K562 (cell line): ENCODE measurements at regions not wholly inside any gene's neighbourhood (a gene's known extent, or its start where the extent isn't known, plus 50 kb on each side); places are given as distances from the start of the nearest gene placed in this dataset.
"Not testable (repeated sequence)": the region's sequence is repeated elsewhere in the genome, so short reads cannot be mapped to it uniquely, and the experiment has no call there.

Experiments used
- ATF7 ChIP-seq: fragments of 450-650 bp; IDR thresholded peaks from 2 replicates; pipeline ENCODE4 v1.7.1; 2014; ENCODE audit warnings: mild to moderate bottlenecking, moderate library complexity
- FOXP1 ChIP-seq: sonication (generic); formaldehyde crosslinking; IDR thresholded peaks from 2 replicates; pipeline ENCODE4 v1.8.0; 2022; ENCODE audit warnings: mild to moderate bottlenecking, missing genetic modification reagents
- SIX5 ChIP-seq, 2 experiments: IDR thresholded peaks; 2 replicates each; pipeline ENCODE4 v1.6.1; 2011; ENCODE audit warnings: low read length in 2 of 2, borderline replicate concordance in 1 of 2, low read depth in 1 of 2, mild to moderate bottlenecking in 1 of 2, moderate library complexity in 1 of 2; ENCODE audit not compliant: insufficient read depth in 1 of 2
- SREBF1 ChIP-seq: fragments of 150-350 bp; IDR thresholded peaks from 2 replicates; pipeline ENCODE4 v1.6.1; 2014; ENCODE audit warnings: antibody characterized with exemption, low read depth, low read length, borderline replicate concordance
- SREBF2 ChIP-seq: sonication (generic); formaldehyde crosslinking; IDR thresholded peaks from 2 replicates; pipeline ENCODE4 v1.4.0; 2020; ENCODE audit warnings: mild to moderate bottlenecking, missing genetic modification reagents
- ZNF512 ChIP-seq: IDR thresholded peaks from 2 replicates; pipeline ENCODE4 v1.6.1; 2016; ENCODE audit warnings: missing genetic modification characterization, missing compliant biosample characterization
- ZSCAN29 ChIP-seq: fragments of 450-650 bp; IDR thresholded peaks from 2 replicates; pipeline ENCODE4 v1.6.1; 2017

DNA sequence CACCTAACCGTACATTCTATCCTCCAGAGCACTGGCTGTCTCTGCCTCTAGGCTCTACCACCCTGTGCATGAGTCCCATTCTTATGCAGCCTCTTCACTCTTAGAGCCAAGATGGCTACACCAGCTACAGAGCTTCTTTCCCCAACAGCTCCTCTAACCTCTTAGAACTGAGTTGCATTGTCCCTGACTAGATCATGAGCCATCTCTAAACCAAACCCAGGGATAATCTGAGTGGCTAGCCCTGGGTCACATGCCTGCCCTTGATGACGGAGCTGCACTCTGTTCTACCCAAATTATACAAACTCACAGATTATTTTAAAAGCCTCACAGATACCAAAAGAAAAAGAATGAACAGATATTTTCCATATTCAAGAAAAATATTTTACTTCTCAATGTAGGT lies 65.4 kb upstream of the EFNA5 start:
- not testable (repeated sequence) for TF ChIP-seq SREBF1; ATF7; SIX5 (IDR thresholded peaks at IDR 0.05; ENCODE audit: borderline replicate concordance in 1 of 2, insufficient read depth in 1 of 2, low read depth in 1 of 2, low read length in 2 of 2); FOXP1 (CRISPR knock-in tag); SREBF2 (CRISPR knock-in tag); ZSCAN29; ZNF512 (tag)
